GM21515 (cell line): ENCODE measurements at regions not wholly inside any gene's neighbourhood (a gene's known extent, or its start where the extent isn't known, plus 50 kb on each side); places are given as distances from the start of the nearest gene placed in this dataset.

Source experiments
- ATAC-seq: cut with Tn5 transposase; IDR thresholded peaks from one replicate; pipeline ENCODE4 v1.9.1; 2021; ENCODE audit not compliant: unreplicated experiment

DNA sequence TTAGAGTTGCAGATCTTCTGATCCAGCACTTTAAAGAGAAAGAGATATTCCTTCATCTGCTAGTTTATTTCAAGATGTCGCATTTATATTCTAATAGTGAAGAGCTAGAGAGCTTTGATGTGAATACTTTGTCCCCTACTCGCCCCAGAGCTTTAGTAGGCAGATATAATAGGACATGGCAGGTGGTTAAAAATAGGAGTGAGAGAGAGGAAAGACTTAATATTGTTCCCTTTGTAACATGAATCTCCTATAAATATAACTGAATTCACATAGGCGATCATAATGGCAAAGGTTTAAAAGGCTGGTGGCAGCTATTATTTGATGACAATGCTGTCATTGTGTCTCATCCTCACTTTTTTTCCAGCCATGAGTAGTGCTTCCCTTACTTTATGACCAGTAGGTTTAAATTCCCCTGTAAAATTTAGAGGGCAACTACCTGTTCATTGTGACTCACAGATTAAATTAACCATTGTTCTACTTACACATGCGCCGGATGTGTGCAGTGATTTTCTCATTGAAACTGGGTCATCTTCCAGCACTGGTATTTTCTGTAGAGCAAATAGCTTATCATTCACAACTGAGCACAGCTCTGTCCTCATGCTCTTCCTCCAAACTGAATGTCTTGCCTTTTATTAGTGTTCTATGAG, 906.7 kb upstream of the CELF2 start:
- no peak for ATAC-seq

DNA sequence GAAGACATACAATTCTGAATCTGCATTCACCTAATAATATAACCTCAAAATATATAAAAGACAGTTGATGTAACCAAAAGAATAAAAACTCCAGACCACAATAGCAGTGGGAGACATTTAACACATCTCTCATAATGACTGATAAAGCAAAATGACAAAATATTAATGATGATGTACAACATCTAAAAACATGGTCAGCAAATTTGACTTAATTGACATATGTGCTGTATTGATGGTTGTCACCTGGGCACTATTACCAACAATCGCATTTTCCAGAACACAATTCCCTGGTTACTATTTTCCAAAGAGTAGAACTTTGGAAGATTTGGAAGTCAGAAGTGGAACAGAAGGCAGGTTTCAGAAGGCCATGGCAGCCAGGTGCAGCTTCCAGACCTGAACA, 899.5 kb upstream of the CELF2 start:
- ATAC-seq = no peak

DNA sequence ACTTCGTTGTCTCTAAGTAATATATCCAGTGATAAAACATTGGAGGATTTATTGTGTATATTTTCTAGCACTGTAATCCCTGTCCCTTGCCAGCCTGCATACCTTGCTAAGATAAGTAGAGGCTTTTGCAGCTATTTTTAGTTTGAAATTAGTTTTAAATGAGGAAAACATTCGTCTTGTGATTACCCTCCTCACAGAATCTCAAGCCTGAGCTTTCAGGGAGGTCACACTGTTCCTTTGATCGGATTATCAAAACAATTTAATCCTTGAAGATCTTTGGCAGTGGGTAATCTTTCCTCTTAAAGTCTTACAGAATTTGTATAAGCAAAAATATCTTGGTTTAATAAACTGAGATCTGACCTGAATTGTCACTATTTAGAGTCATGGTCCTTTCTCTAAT, 897.0 kb upstream of the CELF2 start:
- ATAC-seq = no peak

DNA sequence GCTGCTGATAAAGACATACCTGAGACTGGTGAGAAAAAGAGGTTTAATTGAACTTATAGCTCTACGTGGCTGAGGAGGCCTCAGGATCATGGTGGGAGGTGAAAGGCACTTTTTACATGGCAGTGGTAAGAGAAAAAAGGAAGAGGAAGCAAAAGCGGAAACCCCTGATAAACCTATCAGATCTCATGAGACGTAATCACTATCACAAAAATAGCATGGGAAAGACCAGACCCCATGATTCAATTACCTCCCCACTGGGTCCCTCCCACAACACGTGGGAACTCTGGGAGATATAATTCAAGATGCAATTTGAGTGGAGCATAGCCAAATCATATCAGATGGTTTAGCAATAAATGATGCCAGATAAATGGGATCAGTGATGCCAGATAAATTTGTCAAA, 892.0 kb upstream of the CELF2 start:
- ATAC-seq = no peak

DNA sequence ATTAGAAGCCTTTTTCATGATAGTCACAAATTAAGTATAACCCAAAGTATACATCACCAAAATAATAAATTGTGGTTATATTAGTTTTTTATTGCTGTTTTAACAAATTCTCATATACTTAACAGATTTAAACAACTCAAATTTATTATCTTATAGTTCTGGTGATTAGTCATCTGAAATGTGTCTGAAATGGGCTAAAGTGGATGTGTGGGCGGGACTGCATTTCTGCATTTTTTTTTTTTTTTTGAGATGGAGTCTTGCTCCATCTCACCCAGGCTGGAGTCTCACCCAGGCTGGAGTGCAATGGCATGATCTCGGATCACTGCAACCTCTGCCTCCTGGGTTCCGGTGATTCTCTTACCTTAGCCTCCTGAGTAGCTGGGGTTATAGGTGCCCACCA, 891.5 kb upstream of the CELF2 start:
- no peak for ATAC-seq

DNA sequence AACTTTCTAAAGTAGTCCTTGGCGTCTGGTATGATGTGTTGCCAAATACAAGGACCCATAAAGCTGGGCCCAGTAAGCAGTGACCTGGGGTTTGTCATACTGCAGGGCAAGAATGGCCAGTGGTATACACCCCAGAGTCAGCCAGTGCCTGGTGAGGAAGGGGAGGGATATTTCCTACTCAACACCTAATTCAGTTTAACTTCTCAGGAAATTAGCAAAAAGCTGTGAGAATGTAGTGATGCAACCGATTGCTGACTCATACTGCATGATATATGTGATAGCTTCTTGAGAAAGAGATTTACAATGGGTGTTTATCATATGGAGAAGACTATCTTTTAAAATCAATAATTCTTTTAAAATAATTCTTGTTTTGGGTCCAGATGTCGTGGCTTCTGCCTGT, 889.3 kb upstream of the CELF2 start:
- ATAC-seq = no peak

DNA sequence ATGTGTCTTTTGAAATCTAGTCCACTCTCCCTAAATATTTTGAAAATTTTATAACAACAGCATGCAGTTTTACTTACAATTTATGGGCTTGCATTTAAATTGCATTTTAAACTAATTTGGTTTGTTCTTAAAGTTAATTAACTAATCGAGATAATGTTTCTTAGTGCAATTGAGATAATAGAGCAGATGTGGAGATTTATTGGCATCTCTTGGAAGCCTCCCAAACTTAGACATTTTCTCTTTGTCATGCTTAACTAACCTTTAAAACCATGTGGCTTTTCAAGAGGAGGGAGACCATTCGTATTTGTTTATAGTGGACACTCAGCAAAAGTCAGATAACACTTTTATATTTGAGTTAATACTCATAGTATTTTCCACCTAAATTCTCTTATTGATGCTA, 887.0 kb upstream of the CELF2 start:
- ATAC-seq = no peak

DNA sequence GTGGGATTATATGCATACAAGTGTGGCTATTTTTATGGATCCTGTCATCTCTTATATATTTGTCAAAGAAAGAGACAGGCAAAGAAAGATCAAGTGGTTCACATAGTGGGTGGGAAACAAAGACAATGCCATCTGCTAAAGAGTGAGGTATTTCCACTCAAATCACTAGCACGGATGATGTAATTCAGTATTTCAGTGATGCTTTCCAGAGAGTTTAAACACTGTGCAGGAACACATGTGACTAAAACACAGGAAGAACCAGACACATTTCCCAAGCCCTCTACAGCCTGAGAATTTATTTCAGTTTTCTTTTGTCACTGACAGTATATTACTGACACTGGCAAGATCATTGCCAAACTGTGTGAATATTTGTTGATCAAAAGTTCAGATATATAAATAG, 885.7 kb upstream of the CELF2 start:
- ATAC-seq = no peak

DNA sequence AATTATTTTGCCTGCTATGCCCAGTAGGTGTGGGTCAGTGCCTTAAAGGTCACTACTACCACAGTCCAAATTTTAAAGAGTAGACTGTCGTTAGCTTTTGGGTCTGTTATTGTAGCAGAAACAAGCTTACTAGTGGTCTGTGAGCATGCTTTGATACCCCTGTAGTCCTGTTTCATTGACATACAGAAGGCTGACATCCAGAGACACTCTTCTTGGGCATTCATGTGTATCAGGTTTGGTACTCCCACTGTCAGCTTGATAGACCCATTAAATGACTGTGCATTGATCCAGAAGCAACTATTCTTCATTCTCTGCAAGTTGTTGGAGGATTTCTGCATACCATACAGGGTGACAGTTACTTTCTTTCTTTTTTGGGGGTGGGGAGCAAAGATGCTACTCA, 884.4 kb upstream of the CELF2 start:
- no peak for ATAC-seq

DNA sequence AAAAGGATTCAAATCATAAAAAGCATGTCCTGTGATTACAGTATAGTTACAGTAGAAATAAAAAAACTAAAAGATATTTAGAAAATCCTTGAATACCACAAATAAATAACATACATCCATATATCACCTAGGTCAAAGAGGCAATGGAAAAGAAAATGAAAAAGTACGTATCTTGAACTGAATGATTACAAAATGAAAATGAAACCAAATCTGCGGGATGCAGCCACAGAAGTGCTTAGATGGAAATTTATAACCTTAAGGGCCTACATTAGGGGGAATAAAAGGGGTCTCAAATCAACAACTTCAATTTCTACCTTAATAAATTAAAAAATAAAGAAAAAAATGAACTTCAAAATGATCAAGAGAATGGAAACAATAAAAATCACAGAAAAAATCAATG, 879.0 kb upstream of the CELF2 start:
- no peak for ATAC-seq

DNA sequence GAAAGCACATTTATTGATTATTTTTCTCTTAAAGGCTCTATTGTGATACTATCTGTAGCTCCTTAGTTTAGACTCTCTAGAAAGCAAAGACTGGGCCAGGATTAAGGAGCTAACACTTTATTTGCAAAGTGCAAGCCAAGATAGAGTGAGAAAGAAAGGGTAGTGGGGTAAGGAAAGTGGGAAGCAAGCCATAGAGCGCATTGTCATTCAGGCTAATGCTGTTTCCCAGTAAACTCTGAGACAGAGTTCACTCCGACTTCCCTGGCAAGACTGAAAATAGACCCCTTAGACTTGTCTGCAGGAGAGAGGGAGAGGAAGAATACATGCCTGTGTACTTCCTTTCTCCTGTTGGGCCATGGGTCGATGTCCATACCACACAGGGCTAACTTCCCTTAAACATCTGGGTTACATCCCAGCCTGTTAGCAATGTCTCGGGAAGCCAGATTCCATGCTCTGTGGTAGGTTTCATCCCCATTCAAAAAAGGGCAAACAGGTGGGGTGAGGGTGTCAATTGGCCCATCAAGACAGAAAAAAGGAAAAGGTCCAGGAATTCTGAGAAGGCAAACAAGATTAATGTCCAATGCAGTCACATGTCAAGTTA, 875.8 kb upstream of the CELF2 start:
- ATAC-seq = no peak

DNA sequence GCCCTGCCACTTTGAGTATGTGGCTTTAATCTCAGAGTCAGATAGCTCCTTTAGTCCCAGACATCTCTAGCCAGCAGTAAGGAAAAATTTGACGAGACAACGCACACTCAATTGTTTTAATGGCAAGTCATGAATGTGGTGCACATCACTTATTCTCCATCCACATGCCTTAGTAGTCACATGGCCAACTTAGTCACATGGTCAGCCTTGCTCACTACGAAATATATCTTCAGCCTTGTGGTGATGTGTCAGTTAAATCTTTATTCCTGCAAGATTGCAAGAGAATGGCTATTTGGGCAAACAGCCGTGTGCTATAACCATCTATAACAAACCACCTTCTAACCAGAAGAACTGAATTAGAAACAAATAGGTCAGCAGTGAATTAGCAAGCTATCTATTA, 871.1 kb upstream of the CELF2 start:
- ATAC-seq = no peak

DNA sequence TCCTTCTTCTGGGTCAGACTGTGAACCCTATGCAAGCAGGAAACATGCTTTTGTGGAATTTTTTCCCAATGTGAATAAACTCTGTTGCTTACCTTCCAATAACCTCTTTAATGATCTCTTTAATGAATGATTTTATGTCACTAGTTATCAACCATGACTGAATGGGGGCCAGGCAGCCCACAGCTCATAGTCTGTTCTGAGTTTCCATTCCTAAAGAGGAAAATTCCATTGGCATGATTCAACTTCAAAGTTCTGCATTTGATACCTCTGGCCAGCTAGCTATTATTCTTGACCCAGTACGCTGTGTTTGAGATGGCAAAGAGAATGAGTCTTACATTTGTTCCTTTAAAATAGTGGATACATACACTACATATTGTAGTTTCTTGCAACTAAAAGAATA, 867.8 kb upstream of the CELF2 start:
- ATAC-seq = no peak

DNA sequence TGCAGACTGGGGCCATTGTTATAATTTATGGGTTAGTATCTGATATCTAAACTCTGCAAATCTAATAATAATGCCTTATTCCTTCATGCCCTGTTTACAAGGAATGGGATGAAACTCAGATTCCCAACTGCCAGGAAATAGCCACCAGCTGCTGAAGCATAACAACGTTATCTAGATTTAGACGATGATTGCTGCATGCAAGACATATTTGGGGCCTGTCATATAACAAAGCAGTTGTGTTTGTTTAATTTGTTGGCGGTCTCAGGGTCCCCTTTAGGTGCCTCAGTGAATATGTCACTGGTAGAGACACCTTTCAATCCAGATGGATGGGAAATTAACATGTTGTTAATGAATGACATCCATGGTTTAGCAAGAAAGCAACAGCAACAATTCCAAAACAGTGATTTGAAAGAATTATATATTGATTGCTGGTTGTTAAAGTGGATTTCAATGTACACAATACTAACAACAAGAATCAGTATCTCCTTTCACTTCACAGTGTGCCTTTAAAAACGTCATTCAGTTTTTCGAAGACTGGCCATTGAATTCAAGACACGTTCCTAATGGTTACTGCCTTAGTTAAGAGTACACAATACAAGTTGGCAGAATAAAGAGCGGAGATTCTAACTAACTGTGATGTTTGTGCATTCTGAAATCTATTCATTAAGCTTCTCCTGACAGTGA, 860.6 kb upstream of the CELF2 start:
- no peak for ATAC-seq

DNA sequence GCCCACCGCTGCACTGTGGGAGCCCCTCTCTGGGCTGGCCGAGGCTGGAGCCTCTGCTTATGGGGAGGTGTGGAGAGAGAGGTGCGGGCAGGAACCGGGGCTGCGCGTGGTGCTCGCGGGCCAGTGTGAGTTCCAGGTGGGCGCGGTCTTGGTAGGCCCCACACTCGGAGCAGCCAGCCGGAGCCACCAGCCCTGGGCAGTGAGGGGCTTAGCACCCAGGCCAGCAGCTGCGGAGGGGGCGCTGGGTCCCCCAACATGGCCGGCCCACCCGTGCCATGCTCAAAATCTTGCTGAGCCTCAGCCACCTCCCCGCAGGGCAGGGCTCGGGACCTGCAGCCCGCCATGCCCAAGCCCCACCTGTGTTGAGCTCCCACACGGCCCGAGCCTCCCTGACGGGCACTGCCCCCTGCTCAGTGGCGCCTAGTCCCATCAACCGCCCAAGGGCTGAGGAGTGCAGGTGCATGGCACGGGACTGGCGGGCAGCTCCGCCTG, 856.8 kb upstream of the CELF2 start:
- no peak for ATAC-seq

DNA sequence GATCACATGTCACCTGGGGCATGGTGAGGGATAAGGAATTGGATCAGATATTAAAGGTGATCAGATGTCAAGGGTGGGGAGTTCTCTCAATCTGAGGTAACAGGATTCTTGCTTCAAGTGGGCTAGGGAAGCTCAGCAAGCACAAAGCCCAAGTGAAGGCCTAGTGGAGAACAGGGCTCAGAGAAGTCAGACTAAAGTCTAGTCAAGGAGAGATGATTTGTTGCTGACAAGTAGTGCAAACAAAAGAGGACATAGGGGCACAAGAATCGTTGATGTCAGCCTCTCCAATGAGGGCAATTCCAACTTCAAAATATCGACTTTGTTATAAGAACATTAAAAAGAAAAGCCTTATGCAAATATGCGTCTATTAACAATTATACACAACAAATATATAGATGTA, 852.8 kb upstream of the CELF2 start:
- no peak for ATAC-seq

DNA sequence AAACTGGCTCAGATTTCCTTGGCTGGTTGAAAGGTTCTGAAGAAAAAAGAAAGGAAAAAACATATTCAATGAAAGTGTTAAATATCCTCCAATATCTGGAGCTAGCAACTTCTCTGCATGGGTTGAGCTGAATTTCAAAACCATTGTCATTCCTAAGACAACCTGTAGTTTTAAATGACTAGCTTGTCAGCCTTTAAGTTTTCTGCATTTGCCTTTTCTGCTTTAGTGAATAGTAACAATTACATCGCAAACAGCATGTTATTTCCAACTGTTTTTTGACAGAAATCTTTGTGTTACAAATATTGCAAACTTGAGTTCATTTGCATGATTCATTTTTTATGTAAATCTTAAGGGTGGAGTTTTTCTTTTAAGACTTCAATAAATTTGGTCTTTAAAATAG, 852.3 kb upstream of the CELF2 start:
- no peak for ATAC-seq

DNA sequence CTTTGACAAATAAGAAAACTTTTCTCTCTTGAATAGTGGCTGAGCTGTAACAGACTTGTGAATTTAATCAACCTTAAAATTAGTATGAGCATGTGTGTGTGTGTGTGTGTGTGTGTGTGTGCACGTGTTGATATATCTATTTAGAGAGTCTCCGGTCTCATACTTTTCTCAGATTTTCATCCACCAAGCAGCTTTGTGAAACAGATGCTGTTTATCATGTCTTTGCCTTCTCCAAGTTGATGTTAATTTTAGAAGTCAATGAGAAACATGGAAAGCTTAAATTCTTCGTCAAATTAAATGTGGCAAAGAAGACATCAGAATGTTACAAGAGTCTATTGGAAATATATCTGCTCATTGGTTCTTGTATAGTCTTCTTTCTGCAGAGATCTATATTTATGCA, 839.2 kb upstream of the CELF2 start:
- ATAC-seq = no peak

DNA sequence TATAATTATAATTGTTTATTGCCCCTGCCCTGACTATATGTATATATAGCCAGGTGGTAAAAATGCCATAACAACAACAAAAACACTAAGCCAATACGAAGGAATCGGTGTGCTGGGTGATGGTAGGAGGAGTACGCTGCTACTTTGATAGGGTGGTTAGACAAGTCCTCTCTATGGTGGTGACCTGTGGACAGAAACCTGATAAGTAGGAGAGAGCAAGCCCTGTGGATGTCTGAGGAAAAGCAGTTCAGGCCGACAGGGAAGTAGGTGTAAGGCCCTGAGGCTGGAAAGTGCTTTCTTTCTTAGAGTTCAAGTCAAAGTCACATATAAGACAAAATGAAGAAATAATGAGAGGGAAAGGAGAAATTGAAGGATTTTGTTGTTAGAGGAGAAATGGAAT, 823.8 kb upstream of the CELF2 start:
- ATAC-seq = no peak

DNA sequence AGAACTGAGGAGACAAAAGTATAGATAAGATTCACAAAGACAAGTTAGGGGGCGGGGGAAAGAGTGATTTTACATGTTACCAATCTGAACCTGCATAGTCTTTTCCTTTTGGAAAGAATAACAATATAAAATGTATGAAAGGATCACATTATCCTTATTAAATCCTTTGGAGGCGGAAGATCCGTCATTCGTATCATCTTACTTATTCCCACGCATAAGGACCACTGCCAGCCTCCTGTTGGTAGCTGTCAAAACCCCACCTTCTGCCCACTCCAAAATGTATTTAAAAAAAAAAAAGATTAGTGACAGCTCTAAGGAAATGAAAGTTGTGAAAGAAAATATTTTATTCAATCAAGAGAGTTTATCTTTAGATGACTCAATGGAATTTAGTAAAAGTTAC, 821.0 kb upstream of the CELF2 start:
- no peak for ATAC-seq

DNA sequence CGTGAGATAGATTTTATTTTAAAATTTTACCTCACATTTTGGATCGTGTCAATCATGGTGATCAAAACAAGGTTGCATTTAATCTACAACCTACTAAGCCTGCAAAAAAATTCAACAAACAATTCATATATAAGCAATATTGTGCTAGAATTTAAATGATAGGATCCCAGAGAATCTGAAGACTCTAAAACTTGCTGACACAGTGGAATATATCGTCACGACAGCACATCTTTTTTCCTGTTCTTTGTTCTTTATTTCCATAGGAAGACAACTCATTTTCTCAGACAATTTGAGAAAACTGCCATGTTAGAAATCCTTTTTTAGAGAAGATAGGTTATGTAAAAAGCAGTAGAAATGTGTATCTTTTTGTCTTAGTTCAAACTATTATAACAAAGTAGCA, 820.2 kb upstream of the CELF2 start:
- no peak for ATAC-seq

DNA sequence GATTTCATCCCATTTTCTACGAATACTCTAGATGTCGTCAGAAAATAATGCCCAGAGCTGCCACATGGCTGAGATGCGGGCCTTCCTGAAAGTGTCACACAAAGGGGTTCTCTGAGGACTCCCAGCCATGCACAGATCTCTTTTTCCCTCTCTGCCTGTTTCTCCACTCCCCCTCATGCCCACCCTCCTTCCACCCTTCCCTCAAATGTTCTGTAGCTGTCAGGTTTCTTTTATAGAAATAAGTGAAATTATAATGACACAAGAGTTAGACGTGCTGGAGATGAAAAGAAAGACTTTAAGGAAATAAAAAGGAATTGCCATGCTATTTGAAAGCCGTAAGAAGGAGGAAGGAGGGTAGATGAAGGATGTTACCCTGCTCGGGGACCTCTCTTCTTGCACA, 819.3 kb upstream of the CELF2 start:
- no peak for ATAC-seq

DNA sequence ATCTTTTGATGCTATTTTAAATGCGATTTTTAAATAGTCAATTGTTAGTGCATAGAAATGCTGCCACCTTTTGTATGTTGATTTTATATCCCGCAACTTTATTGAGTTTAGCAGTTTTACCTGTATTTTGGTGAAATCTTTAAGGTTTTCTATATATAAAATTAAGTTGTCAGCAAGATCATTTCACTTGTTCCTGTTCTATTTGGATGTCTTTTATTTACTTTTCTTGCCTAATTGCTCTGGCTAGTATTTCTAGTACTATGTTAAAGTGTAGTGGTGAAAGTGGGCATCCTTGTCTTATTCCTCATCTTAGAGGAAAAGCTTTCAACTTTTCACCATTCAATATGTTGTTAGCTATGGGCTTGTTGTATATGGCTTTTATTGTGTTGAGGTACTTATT, 813.3 kb upstream of the CELF2 start:
- ATAC-seq = no peak
